ENCODE measurements at regions not wholly inside any gene's neighbourhood (a gene's known extent, or its start where the extent isn't known, plus 50 kb on each side); places are given as distances from the start of the nearest gene placed in this dataset.

- H3K9me3 ChIP-seq (replicated peaks in 1 of 11) = no peaks in the 10 kb centered on the region
- H3K36me3 ChIP-seq = no peaks in the 10 kb centered on the region
- H3K4me3 ChIP-seq = no peak overlapping the region
- H3K27me3 ChIP-seq = no peaks in the 10 kb centered on the region
- H3K4me1 ChIP-seq = no peaks in the 10 kb centered on the region
- no peaks in the 10 kb centered on the region for H4K20me1 ChIP-seq
- H3K9ac ChIP-seq = no peak overlapping the region
- no peak overlapping the region for H3K27ac ChIP-seq
- no peak for TF ChIP-seq Cebpa-rat (IDR thresholded peaks at IDR 0.05)
- no peak overlapping the region for H3K4me2 ChIP-seq
Observed at GRCh38 chr6:92023410-92023966, 1395.9 kb downstream of the EPHA7 start.

- Histone ChIP-seq H3K27ac (no peak overlapping the region), H4K20me1 (no peaks in the 10 kb centered on the region), H3K27me3 (no peaks in the 10 kb centered on the region), H3K4me2 (no peak overlapping the region), H3K4me1 (no peaks in the 10 kb centered on the region), H3K9ac (no peak overlapping the region), H3K4me3 (no peak overlapping the region), H3K9me3 (replicated peaks in 1 of 11) (peaks cover 13 to 16% (median 16%) of the 10 kb centered on the region in 11 experiments; a peak in 21 of 22 replicates), H3K36me3 (no peaks in the 10 kb centered on the region)
- no peak for TF ChIP-seq Cebpa-rat (IDR thresholded peaks at IDR 0.05)
Observed at GRCh38 chr6:92011681-92012245, 1407.6 kb downstream of the EPHA7 start.

DNA sequence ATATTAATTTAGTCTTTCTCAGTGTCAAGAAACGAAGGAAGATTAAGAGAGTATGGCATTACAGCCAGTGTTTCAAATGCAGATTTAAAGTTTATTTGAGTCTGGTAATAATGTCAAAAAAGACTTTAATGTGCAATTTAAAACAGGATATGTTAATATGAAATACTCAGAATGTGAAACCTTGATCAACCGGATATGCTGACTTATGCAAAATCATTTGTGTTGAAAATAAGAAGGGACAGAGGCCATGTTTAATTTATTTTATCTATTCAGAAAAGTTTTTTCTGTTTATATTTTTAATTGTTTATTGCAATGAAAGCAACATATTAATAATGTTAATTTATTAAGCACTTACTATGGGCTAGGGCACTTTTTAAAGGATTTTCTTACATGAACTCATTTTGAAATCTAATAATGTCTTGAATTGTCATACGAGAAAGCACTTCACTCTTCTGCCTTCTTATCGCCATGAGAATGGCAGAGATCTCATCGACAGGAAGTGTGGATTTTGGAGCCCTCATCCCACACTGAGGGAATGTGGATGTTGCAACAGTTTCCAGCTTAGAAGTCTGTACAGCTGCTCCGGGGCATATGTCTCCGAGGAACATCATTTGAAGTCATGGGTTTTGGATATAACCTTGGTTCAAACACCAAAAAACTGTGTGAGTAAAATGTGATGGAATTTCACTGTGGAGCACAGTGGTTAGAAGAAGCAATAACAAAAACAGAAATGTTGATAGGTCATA is 1410.4 kb downstream of the EPHA7 start:
- no peak for TF ChIP-seq Cebpa-rat (IDR thresholded peaks at IDR 0.05)
- no peaks in the 10 kb centered on the region for H4K20me1 ChIP-seq
- no peak overlapping the region for H3K4me2 ChIP-seq
- peaks cover 13 to 16% (median 16%) of the 10 kb centered on the region in 11 experiments; a peak in 21 of 22 replicates for H3K9me3 ChIP-seq (replicated peaks in 1 of 11)
- no peaks in the 10 kb centered on the region for H3K27me3 ChIP-seq
- no peaks in the 10 kb centered on the region for H3K4me1 ChIP-seq
- H3K27ac ChIP-seq = no peak overlapping the region
- H3K9ac ChIP-seq = no peak overlapping the region
- no peak overlapping the region for H3K4me3 ChIP-seq
- H3K36me3 ChIP-seq = no peaks in the 10 kb centered on the region

GRCh38 chr6:92000112-92000511 is 1413.2 kb upstream of the MAP3K7 start:
- Histone ChIP-seq H3K27me3 (no peaks in the 10 kb centered on the region), H3K4me2 (no peak overlapping the region), H3K9me3 (replicated peaks in 1 of 11) (peaks cover 0 to 8% (median 0%) of the 10 kb centered on the region in 11 experiments; a peak in 1 of 22 replicates), H3K9ac (no peak overlapping the region), H4K20me1 (no peaks in the 10 kb centered on the region), H3K4me1 (no peaks in the 10 kb centered on the region), H3K36me3 (no peaks in the 10 kb centered on the region), H3K4me3 (no peak overlapping the region), H3K27ac (no peak overlapping the region)
- TF ChIP-seq Cebpa-rat (IDR thresholded peaks at IDR 0.05) = no peak

GRCh38 chr6:91994787-91995186 is 1407.9 kb upstream of the MAP3K7 start:
- Histone ChIP-seq H3K9ac (no peak overlapping the region), H3K4me1 (peaks cover 0 to 6% (median 0%) of the 10 kb centered on the region in 10 experiments; a peak in 1 of 20 replicates), H3K27me3 (no peaks in the 10 kb centered on the region), H3K27ac (no peak overlapping the region), H3K36me3 (no peaks in the 10 kb centered on the region), H3K4me2 (no peak overlapping the region), H3K9me3 (replicated peaks in 1 of 11) (peaks cover 10 to 19% (median 17%) of the 10 kb centered on the region in 11 experiments; a peak in 21 of 22 replicates), H3K4me3 (no peak overlapping the region), H4K20me1 (no peaks in the 10 kb centered on the region)
- no peak for TF ChIP-seq Cebpa-rat (IDR thresholded peaks at IDR 0.05)

- Histone ChIP-seq H3K9ac (no peak overlapping the region), H3K27ac (no peak overlapping the region), H3K4me1 (no peaks in the 10 kb centered on the region), H4K20me1 (no peaks in the 10 kb centered on the region), H3K4me2 (no peak overlapping the region), H3K27me3 (no peaks in the 10 kb centered on the region), H3K4me3 (no peak overlapping the region), H3K36me3 (no peaks in the 10 kb centered on the region), H3K9me3 (replicated peaks in 1 of 11) (no peaks in the 10 kb centered on the region)
- no peak for TF ChIP-seq Cebpa-rat (IDR thresholded peaks at IDR 0.05)
Observed at GRCh38 chr6:91982559-91982958, 1395.7 kb upstream of the MAP3K7 start.

DNA sequence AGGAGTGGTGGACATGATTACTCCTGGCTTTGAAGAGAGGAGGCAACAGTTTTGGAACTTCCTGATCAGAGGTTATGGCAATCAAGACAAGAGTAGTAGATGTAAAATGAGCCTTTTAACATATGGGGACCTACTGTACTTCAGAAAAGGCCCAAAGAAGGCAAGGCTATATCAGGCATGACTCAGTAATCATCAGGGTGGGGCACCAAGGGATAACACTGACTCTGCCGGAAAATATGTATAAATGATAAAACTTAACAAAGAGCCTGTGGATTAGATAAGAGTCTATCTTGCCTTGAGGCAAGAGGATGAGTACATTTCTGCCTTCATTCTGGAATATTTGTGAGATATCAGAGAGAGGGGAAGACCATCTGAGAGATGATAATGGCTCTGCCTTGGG is 1389.9 kb upstream of the MAP3K7 start:
- Histone ChIP-seq H3K27ac (no peak overlapping the region), H3K4me3 (no peak overlapping the region), H3K4me2 (no peak overlapping the region), H3K9me3 (replicated peaks in 1 of 11) (0 out of 22 replicates have a peak, but pooled peaks cover 0 to 6% (median 0%) of the 10 kb centered on the region in 11 experiments), H3K36me3 (no peaks in the 10 kb centered on the region), H3K4me1 (no peaks in the 10 kb centered on the region), H3K27me3 (no peaks in the 10 kb centered on the region), H3K9ac (no peak overlapping the region), H4K20me1 (no peaks in the 10 kb centered on the region)
- TF ChIP-seq Cebpa-rat (IDR thresholded peaks at IDR 0.05) = no peak

DNA sequence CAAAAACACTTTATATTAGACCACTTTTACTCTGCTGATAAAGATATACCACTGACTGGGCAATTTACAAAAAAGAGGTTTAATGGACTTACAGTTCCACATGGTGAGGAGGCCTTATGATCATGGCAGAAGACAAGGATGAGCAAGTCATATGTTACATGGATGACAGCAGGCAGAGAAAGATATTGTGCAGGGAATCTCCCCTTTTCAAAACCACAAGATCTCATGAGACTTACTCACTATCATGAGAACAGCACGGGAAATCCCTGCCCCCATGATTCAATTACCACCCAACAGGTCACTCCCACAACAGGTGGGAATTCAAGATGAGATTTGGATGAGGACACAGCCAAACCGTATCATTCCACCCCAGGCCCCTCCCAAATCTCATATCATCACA is 1383.8 kb upstream of the MAP3K7 start:
- Histone ChIP-seq H4K20me1 (no peaks in the 10 kb centered on the region), H3K4me3 (no peak overlapping the region), H3K27ac (no peak overlapping the region), H3K4me1 (no peaks in the 10 kb centered on the region), H3K36me3 (no peaks in the 10 kb centered on the region), H3K4me2 (no peak overlapping the region), H3K27me3 (no peaks in the 10 kb centered on the region), H3K9ac (no peak overlapping the region), H3K9me3 (replicated peaks in 1 of 11) (peaks cover 14 to 28% (median 18%) of the 10 kb centered on the region in 11 experiments)
- TF ChIP-seq Cebpa-rat (IDR thresholded peaks at IDR 0.05) = no peak

DNA sequence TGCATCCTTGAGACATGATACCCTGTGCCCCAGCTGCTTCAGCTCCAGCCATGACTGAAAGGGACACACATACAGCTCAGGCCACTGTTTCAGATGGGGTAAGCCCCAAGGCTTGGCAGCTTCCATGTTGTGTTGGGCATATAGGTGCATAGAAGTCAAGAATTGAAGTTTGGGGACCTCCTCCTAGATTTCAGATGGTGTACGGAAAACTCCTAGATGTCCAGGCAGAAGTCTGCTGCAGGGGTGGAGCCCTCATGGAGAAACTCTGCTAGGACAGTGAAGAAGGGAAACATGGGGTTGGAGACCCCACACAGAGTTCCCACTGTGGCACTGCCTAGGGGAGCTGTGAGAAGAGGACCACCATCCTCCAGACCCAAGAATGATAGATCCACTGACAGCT is 1379.0 kb upstream of the MAP3K7 start:
- Histone ChIP-seq H3K27me3 (no peaks in the 10 kb centered on the region), H4K20me1 (no peaks in the 10 kb centered on the region), H3K9me3 (replicated peaks in 1 of 11) (peaks cover 24 to 33% (median 28%) of the 10 kb centered on the region in 11 experiments), H3K9ac (no peak overlapping the region), H3K4me1 (no peaks in the 10 kb centered on the region), H3K36me3 (no peaks in the 10 kb centered on the region), H3K4me3 (no peak overlapping the region), H3K4me2 (no peak overlapping the region), H3K27ac (no peak overlapping the region)
- no peak for TF ChIP-seq Cebpa-rat (IDR thresholded peaks at IDR 0.05)

Measured in BLaER1 treated with 17β-estradiol and CSF1 and Interleukin-3, amounts not matched to agents 10 nM and 100 nM (cell line).